NCI-H1436 (cell line): ENCODE measurements at regions not wholly inside any gene's neighbourhood (a gene's known extent, or its start where the extent isn't known, plus 50 kb on each side); places are given as distances from the start of the nearest gene placed in this dataset.

Source experiments
- DNase-seq: peaks from one replicate; lab custom pipeline; 2025; lab: John Stamatoyannopoulos, UW

DNA sequence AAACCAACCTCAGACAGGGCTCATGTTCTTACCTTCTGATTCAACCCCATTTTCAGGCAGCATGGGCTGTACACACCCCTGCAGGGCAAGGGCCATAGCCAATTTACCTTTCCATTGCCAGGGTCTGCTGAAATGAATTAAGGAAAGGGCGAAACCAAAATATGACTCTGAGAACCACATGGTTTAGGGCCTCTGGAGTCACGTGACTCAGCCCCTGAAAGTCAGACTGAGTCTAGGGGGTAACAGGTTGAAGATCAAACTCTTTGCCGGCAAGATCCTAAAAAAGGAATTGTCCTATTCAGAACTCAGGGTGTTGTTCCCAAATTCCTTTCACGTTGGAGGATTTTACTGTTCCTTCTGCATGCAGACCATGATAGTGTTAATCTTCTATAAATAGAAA is 118.9 kb downstream of the RAB11FIP2 start:
- no peak for DNase-seq

GRCh38 chr10:117928281-117928680 is 118.5 kb downstream of the RAB11FIP2 start:
- DNase-seq, result no peak

- no peak for DNase-seq
Observed at GRCh38 chr10:117928741-117929140, 118.0 kb downstream of the RAB11FIP2 start.

DNA sequence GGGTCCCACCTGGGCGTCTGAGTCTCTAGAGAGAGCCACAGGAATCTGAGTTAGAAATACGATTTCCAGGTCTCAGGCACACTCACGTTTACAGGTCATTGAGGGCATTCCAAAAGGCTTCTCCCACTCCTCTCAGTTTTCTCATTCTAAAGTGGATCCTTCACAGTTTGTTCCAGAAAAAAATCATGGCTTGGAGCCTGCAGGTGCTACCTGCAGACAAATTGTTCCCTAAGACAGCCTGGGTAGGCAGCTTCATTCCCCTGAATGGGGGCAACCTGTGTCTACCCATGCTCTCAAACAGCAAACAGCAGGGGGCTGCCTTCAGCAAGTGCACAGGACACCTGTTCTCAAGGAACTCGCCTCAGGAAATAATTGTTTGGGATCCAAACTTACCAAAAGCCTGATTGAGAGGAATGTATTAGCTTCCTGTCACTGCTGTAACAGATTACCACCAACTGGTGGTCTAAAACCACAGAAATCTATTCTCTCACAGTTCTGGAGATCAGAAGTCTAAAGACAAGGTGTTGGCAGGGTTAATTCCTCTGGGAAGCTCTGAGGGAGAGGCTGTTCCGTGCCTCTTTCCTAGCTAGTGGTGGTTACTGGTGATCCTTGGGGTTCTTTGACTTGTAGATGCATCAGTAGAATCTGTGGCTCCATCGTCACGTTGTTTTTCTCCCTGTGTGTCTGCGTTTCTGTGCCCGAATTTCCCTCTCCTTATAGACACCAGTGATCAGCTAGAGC is 117.2 kb downstream of the RAB11FIP2 start:
- DNase-seq, result no peak

GRCh38 chr10:117931078-117931477 is 115.7 kb downstream of the RAB11FIP2 start:
- no peak for DNase-seq

DNA sequence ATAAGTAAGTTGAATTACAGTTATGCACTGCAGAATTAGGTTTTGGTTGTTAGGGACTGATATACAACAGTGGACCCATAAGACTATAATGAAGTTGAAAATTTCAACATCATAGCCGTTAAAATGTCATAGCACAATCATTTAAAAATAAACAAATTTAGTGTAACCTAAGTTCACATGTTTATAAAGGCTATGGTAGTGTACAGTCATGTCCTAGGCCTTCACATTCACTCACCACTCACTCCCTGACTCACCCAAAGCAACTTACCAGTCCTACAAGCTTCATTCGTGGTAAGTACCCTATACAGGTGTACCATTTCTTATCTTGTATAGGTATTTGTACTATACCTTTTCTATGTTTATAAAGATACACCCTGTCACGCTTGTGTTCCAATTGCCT is 113.7 kb downstream of the RAB11FIP2 start:
- no peak for DNase-seq

DNA sequence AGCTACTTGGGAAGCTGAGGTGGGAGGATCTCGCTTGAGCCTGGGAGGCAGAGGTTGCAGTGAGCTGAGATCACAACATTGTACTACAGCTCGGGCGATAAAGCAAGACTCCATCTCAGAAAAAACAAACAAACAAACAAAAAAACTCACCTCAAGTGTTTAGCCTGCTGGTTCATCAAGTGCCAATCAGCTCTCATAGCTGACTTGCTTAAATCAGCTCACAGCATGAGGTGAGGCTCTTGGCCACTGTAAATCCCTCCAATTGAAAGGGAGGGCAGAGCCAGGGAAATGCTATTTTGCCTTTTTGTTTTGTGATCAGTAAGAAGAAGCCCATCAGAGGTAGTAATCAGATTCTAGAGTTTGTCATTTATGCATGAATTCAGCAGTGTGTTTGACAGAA is 112.3 kb downstream of the RAB11FIP2 start:
- no peak for DNase-seq

GRCh38 chr10:117936141-117936540 is 110.6 kb downstream of the RAB11FIP2 start:
- peak; percentile 5 for DNase-seq

DNA sequence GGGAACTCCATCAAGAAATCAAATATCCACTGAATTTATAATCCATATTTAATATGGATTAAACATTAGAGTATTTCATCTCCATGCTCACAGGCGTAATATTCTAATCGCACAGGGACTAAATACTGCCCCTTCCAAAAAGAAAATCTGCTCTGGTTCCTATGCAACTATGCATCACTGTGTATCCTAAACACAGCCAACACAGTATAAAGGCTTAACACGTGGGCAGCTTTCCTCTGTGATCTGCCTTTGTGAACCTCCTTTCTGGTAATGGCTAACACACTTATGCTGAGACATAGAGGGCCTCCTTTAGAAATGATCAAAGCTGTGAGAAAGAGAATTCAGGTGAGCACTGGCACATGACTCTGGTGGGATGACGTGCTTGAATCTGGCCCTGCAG is 110.2 kb downstream of the RAB11FIP2 start:
- no peak for DNase-seq

DNA sequence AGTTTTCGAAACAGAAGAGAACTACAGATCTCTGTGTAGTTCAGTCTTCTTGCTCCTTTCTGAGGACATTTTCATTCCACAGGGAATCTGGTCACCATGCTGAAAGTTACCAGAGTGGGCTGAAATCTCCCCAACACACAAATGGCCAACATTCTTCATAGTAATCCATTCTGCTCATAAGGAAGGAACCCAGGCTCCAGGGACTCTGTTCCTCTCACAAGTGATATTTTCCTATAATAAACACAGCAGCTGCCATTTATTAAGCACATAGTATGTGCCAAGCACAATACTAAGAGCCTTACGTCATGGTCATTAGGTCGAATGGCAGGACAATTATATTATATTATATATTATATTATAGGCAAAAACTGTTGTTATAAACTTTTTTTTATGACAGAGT is 109.8 kb downstream of the RAB11FIP2 start:
- no peak for DNase-seq

GRCh38 chr10:117938104-117938503 is 108.6 kb downstream of the RAB11FIP2 start:
- DNase-seq, result no peak

DNA sequence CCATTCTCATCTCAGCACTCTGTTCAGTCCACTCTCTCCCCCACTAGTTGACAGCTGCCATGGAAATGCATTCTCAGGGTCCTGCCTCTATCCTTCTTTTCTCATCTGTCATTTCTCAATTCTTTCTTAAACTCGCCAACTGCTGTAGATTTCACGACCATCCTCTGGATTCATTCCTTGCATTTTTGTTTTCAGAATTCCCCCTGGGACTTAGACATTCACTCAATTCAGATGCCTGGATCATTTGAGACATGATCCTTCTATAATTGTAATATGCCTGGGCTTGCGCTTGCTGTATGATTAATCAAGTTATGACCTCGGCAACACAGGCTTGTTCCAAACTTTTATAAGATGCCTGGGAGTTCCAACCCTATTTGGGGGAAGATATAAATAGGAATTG is 104.5 kb downstream of the RAB11FIP2 start:
- DNase-seq, result no peak

DNA sequence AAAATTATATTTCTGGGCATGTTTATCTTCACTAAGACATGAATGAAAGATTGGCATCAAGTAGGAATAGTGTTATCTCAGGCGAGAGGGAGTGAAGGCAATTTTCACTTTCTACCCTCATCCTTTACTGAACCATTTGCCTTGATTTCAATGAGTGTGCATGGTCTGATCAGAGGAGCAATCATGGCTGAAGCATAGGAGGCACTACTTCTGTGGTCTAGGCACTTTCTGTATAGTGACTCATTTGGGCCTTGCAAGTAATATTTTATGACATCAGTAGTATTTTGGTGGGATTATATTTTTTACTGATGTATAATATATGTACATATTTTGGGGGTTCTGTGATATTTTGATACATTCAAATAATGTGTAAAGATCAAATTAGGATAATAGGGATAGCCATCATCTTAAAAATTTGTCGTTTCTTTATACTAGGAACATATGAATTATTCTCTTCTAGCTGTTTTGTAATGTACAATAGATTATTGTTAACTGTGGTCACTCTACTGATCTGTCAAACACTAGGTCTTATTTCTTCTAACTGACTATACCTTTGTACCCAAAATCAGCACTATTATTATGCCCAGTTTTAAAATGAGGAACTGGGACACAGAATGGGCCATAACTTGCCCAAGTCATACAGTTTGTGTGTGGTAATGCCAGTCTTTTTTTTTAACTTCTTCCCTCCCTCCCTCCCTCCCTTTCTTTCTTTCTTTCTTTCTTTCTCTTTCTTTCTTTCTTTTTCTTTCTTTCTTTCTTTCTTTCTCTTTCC is 101.9 kb downstream of the RAB11FIP2 start:
- DNase-seq, result no peak

GRCh38 chr10:117945651-117946050 is 101.1 kb downstream of the RAB11FIP2 start:
- DNase-seq, result no peak

DNA sequence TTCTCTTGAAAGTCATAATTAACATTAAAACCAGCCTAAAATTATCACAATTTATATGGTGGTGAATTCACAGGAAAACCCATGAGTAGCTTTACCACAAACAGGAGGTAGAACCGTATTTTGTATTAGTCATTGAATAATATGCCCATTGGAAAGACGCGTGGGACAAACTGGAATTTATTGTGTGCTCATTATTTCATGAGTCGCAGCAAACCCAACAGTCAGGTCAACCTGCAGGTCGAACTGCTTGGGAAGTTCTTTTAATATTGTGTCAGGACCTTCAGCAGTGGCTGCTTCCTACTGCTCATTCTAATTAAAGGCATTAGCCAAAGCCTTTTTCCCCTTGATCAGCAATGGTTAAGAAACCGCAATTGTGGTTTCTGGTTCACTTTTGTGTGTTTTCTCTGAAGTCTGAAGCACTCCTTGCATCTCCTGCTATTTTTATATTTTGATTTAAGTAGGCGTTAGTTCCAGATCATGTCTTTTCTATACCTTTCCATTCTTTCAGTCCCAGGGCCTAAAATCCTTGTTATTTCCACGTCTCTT is 100.1 kb downstream of the RAB11FIP2 start:
- no peak for DNase-seq

- DNase-seq, result no peak
Observed at GRCh38 chr10:117948493-117948892, 98.2 kb downstream of the RAB11FIP2 start.

DNA sequence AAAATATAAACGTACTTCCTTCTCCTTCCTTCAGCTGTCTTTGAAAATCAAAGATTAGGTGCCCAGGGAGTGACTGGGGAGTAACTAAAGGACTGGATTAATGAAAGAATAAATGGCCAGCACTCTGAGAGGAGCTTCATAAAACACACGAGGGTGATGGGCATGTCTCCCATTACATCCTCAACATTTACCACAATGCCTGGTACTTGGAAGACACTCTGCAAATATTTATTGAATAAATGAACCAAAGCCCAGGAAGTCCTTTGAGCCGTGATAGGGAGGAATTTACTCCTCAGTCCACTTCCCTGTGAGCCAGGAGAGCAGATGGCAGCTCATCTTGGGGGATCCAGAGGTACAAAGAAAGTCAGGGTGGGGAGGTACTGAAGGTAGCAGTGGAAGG is 96.3 kb downstream of the RAB11FIP2 start:
- no peak for DNase-seq
